Stimulated activated CD4-positive, alpha-beta T cell treated with anti-CD3 and anti-CD28 coated beads, Interleukin-12 subunit alpha, Interleukin-12 subunit beta, amount 100 ng/mL, for 48 hours (primary cell): ENCODE measurements at regions not wholly inside any gene's neighbourhood (a gene's known extent, or its start where the extent isn't known, plus 50 kb on each side); places are given as distances from the start of the nearest gene placed in this dataset.

Source experiments
- DNase-seq, 3 donors: peaks; one replicate each; pipeline ENCODE4 v3.0.0-alpha.2; 2020; ENCODE audit warnings: low read depth in 2 of 3, low spot score in 1 of 3

- DNase-seq = no peak
Observed at GRCh38 chr4:179872755-179873154, 2370.4 kb upstream of the TENM3 start.

- DNase-seq = no peak
Observed at GRCh38 chr4:179880756-179881155, 2362.4 kb upstream of the TENM3 start.

GRCh38 chr4:179894066-179894778 lies 2349.0 kb upstream of the TENM3 start:
- DNase-seq = no peak

- DNase-seq = no peak
Observed at GRCh38 chr4:179919587-179919986, 2323.6 kb upstream of the TENM3 start.

- no peak for DNase-seq
Observed at GRCh38 chr4:179927473-179927872, 2315.7 kb upstream of the TENM3 start.

- DNase-seq = no peak
Observed at GRCh38 chr4:179941911-179942310, 2301.3 kb upstream of the TENM3 start.

GRCh38 chr4:179976777-179977176 lies 2266.4 kb upstream of the TENM3 start:
- DNase-seq = no peak

- DNase-seq = no peak
Observed at GRCh38 chr4:179977378-179977777, 2265.8 kb upstream of the TENM3 start.

GRCh38 chr4:179981161-179981560 lies 2262.0 kb upstream of the TENM3 start:
- no peak for DNase-seq

- no peak for DNase-seq
Observed at GRCh38 chr4:179989975-179990374, 2253.2 kb upstream of the TENM3 start.

- no peak for DNase-seq
Observed at GRCh38 chr4:180009316-180009715, 2233.9 kb upstream of the TENM3 start.

GRCh38 chr4:180028682-180029081 lies 2214.5 kb upstream of the TENM3 start:
- no peak for DNase-seq

GRCh38 chr4:180031330-180031729 lies 2211.9 kb upstream of the TENM3 start:
- no peak for DNase-seq

- DNase-seq = no peak
Observed at GRCh38 chr4:180041576-180041975, 2201.6 kb upstream of the TENM3 start.

- no peak for DNase-seq
Observed at GRCh38 chr4:180052629-180053028, 2190.6 kb upstream of the TENM3 start.

GRCh38 chr4:180054291-180054690 lies 2188.9 kb upstream of the TENM3 start:
- DNase-seq = no peak

GRCh38 chr4:180057299-180057721 lies 2185.9 kb upstream of the TENM3 start:
- no peak for DNase-seq

GRCh38 chr4:180057891-180058671 lies 2185.1 kb upstream of the TENM3 start:
- DNase-seq = no peak

- no peak for DNase-seq
Observed at GRCh38 chr4:180058691-180059215, 2184.4 kb upstream of the TENM3 start.

- no peak for DNase-seq
Observed at GRCh38 chr4:180059216-180059881, 2183.9 kb upstream of the TENM3 start.

- DNase-seq = no peak
Observed at GRCh38 chr4:180060159-180060889, 2182.9 kb upstream of the TENM3 start.
